ENCODE measurements at regions not wholly inside any gene's neighbourhood (a gene's known extent, or its start where the extent isn't known, plus 50 kb on each side); places are given as distances from the start of the nearest gene placed in this dataset.

DNA sequence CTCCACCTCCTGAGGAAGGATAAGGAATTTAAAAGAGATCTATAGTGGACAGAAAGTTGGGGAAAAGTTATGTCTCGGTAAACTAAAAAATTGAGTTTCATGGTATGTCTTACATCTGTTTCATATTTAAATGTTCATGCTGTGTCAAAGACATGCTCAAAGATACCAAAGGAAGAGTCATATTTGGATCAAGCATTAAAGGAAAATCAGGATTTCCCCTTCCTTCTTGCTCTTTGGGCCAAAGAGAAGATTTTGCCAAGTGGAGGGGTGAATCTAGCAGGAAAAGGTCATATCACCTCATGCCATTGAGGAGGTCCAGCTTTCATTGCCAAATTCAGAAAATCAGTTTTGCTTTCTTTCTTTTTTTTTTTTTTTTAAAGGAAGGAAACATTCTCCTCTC lies 192.4 kb downstream of the OGFRL1 start:
- TF ChIP-seq EZH2phosphoT487 (IDR thresholded peaks at IDR 0.05; ENCODE audit: low read length), result no peak
- TF ChIP-seq, protein P1, sequence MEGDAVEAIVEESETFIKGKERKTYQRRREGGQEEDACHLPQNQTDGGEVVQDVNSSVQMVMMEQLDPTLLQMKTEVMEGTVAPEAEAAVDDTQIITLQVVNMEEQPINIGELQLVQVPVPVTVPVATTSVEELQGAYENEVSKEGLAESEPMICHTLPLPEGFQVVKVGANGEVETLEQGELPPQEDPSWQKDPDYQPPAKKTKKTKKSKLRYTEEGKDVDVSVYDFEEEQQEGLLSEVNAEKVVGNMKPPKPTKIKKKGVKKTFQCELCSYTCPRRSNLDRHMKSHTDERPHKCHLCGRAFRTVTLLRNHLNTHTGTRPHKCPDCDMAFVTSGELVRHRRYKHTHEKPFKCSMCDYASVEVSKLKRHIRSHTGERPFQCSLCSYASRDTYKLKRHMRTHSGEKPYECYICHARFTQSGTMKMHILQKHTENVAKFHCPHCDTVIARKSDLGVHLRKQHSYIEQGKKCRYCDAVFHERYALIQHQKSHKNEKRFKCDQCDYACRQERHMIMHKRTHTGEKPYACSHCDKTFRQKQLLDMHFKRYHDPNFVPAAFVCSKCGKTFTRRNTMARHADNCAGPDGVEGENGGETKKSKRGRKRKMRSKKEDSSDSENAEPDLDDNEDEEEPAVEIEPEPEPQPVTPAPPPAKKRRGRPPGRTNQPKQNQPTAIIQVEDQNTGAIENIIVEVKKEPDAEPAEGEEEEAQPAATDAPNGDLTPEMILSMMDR (IDR thresholded peaks at IDR 0.05; ENCODE audit: low read length), result no peak

Data from MM.1S (cell line).